NOMO-1 treated with DMSO at 0.1 percent for 48 hours (cell line): ENCODE measurements at regions not wholly inside any gene's neighbourhood (a gene's known extent, or its start where the extent isn't known, plus 50 kb on each side); places are given as distances from the start of the nearest gene placed in this dataset.

ENCODE experiments used
- DNase-seq: peaks from one replicate; lab custom pipeline; 2025; ENCODE audit not compliant: unreplicated experiment; lab: John Stamatoyannopoulos, UW

- DNase-seq, result no peak
Measured at GRCh38 chr20:22506827-22507226, 77.5 kb downstream of the FOXA2 start.

DNA sequence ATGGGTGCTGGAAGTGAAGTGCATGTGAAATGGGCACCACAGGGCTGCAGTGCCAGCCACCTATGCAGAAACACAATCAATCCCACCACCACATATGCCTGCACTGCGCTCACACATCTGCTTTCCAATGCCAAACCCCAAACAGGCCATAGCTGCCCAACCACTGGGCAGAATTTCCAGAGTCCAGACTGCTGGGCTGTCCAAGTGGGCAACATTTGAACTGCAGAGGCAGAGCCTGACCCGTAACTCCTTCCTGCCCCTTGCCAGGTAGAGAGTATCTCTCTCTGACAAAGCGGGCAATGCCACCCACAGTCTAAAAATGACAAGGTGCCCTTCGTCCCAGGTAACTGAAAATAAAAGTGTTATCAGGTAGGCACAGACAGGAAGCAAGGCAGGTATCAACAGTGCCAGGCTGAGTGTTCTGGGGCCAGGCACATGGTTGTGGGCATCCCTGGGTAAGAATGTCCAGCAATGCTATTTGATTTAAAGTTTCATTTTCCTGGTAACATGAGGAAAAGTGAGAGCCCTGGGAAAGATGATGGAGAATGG, 79.5 kb downstream of the FOXA2 start:
- no peak for DNase-seq

DNA sequence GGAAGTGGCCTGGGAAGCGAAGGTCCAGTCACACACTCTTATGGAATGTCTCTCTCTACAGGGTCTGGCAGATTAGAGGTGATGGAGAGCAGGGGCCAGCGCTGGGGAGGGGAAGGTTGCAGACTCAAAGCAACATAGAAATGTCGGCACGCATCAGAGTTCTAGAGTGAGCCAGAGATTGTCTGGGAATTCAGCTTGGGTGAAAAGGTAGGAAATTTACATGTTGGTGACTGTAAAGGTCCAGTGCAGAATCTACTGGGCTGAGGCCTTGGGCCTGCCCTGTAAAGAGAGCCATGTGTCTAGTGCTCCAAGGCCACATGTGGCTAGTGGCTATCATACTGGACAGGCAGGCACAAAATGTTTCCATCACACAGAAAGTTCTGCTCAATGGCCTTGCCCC, 80.8 kb downstream of the FOXA2 start:
- no peak for DNase-seq

- DNase-seq, result no peak
Measured at GRCh38 chr20:22502731-22503191, 81.6 kb downstream of the FOXA2 start.

GRCh38 chr20:22501566-22502344, 82.6 kb downstream of the FOXA2 start:
- no peak for DNase-seq

- DNase-seq, result no peak
Measured at GRCh38 chr20:22501034-22501433, 83.3 kb downstream of the FOXA2 start.

GRCh38 chr20:22499515-22500166, 84.7 kb downstream of the FOXA2 start:
- no peak for DNase-seq

GRCh38 chr20:22496817-22497216, 87.6 kb downstream of the FOXA2 start:
- DNase-seq, result no peak

DNA sequence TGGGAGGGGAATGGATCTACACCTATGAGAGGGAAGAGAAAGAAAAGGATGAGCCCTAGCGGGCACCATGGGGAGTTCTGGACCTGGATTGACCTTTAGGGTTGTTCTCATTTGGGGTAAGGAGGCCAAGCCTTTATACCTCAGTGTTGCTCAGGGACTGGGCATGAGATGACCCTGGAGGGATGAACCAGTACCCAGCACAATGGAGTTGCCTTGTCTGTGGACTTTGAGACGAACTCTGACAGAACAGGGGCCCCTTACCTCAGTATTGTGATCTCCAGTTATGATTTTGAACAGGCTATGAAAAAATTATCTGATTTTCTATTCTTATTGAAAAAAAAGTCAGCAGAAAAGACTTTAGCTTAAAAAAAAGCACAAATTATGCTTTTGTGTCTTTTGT, 88.6 kb downstream of the FOXA2 start:
- DNase-seq, result no peak

DNA sequence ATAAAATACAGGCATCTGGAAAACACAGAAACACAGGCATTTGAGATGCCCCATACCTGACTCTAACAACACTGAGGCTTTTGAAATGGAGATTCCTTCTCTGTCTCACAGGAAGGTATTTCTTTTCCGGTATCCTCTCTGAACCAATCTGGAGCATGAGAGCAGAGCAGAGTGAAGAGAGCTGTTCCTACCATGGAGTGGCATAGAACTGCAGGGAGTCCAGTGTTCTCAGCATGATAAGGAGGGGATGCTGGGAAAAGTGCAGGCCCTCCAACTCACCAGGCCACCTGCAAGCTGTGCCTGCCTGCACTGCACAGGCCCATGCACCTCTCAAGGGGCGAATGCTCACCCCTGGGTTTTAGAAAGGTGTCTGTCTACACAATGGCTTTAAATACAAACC, 89.2 kb downstream of the FOXA2 start:
- no peak for DNase-seq

DNA sequence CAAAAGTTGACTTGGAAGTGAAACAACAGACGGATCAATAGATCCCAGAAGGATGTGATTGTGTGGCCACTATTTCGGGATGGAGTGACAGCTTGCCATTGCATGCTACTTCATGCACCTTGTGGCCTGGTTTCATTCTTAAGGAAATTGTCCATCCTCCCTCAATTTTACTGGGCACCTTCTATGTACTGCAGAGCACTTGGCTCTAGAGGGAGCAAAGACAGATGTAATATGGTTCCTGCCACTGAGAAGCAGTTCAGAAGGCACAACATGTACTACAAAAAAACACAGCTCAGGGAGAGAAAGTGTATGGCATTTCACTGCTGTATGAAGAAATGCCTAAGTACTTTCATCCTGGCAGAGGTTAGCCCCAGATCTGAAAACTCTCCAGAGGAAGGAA, 91.9 kb downstream of the FOXA2 start:
- no peak for DNase-seq

DNA sequence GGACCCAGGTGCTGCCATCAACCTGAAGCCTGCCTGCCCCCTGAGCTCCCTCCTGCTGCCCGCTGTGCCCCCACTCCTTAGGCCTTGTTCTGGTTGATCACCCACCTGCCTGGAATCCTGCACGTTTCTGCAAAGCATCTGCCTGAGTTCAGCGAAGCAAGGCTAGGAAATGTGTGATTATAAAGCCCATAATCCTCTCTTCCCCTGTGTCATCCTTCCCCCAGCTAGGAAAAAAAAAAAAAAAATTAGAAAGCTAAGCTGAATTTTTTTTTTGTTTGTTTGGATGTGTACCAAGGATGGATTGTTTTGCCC, 93.2 kb downstream of the FOXA2 start:
- DNase-seq, result no peak

DNA sequence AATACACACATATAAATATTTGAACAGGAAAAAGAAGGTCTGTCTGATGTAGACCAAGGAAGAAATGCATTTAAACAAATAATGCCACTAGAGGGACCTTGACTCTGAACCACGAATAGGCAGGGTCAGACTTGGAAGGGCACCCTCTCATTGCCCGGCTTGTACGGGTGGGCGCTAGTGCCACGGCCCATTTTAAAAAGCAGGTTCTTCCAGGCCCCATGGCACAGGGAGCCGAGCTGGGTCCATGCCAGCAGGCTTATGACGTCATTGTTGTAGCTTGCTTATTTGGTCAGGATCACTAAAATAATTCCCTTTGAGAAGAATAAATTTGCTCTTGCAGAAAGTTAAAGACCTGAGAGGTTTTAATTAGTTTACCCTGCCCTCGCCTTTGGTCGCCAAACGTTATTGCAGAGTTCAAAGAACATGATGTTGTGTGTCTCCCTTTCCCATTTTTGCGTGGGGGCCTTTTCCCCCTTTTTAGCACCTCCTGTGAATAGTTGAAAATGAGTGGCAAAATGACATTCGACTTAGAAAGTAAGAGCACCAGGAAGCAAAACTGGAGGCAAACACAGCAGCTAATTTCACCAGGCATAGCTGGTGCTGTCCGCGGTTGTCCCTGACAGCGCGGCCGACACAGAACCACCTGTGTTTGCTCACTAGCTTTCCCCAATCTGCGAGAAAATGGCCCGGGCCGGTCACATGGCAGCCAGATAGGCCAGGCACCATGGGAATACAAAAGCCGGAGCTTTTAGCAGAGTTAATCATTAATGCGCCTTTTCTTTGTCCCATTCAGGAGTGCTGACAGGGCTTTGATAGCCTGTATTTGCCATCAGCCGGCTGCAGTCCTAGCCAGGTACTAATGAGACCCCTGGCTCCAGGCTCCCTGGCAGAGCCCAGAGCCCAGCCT, 93.8 kb downstream of the FOXA2 start:
- no peak for DNase-seq

- DNase-seq, result no peak
Measured at GRCh38 chr20:22489626-22490286, 94.6 kb downstream of the FOXA2 start.

DNA sequence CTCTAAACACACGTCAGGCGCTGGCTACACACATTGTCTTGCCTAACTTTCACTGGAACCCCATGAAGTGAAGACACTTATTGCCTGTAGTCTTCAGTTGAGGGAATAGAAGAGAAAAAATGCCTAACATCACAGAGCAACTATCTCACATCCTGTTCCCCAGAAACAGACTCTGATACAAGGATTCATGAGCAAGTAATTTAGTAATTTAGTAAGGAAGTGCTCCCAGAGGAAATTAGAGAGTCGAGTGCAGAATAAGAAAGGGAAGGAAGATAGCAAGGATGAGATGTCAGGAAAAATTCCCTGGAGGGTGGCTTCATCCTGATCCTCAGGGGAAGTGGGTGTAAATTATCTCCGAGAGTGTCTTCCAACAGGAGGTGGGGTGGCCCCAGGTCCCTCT, 104.0 kb downstream of the FOXA2 start:
- no peak for DNase-seq

DNA sequence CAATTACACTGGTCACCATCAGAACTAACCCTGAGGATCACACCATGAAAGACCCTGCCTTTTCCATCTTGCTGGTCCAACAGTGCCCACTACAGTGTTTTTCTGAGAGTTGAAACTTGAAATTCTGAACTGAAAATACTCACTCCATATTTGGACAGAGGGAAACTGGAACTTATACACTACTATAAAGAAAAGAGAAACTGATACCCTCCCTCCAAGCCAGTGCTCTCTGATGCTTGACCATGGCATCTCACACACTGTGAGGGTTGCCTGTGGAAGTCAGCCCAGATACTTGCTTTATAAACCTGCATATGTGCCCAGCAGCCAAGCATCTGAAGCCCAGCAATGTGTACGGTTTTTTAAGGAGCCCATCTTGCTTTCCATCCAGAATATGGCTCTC, 108.7 kb downstream of the FOXA2 start:
- no peak for DNase-seq

GRCh38 chr20:22474224-22474623, 110.1 kb downstream of the FOXA2 start:
- no peak for DNase-seq

DNA sequence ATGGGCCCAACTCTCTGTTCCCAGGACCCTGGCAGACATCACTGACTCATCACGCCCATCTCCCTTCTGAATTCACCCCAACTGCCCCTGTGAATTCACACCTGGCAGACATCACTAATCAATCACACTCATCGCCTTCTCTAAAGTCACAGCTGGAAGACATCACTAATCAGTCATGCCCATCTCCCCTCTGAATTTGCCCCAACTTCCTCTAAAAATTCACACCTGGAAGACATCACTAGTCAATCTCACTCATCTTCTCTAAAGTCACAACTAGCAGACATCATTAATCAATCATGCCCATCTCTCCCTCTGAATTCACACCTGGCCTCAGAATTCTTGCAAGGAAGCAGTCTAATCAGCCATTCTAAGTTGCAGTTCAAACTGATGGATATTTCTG, 111.1 kb downstream of the FOXA2 start:
- no peak for DNase-seq

GRCh38 chr20:22472447-22473100, 111.8 kb downstream of the FOXA2 start:
- DNase-seq, result no peak

GRCh38 chr20:22471156-22471836, 113.1 kb downstream of the FOXA2 start:
- DNase-seq, result no peak
